B cell (primary cell): ENCODE measurements at regions not wholly inside any gene's neighbourhood (a gene's known extent, or its start where the extent isn't known, plus 50 kb on each side); places are given as distances from the start of the nearest gene placed in this dataset.

ENCODE experiments used
- ATAC-seq: fragments of 200-7000 bp; cut with Tn5 transposase; one replicate; pipeline ENCODE4 v1.10.0; 2021; ENCODE audit warnings: low read depth, mild to moderate bottlenecking, moderate number of reproducible peaks, moderate library complexity
- CTCF ChIA-PET: fragments of 350-600 bp; sonication (Branson Sonifier 250); formaldehyde crosslinking; loops from one replicate; lab custom pipeline; 2021; ENCODE audit warnings: antibody characterized with exemption, inconsistent platforms; lab: Charles Lee
- POLR2A ChIA-PET: fragments of 350-600 bp; sonication (Branson Sonifier 250); formaldehyde crosslinking; loops from one replicate; lab custom pipeline; 2021; ENCODE audit warnings: antibody characterized with exemption; lab: Charles Lee
- DNase-seq: peaks from one replicate; pipeline ENCODE4 v3.0.0; 2013
- H2AFZ ChIP-seq: 2 replicates; pipeline ENCODE4 v1.6.1; 2012; ENCODE audit warnings: mild to moderate bottlenecking, low read depth, low read length; ENCODE audit not compliant: insufficient read depth, poor library complexity, severe bottlenecking
- H3K27ac ChIP-seq, 2 donors: 1 replicate in 1 of 2; 2 replicates in 1 of 2; pipeline ENCODE4 v1.5.1; 2012 to 2013; ENCODE audit warnings: low read length in 2 of 2, mild to moderate bottlenecking in 2 of 2, moderate library complexity in 1 of 2
- H3K27me3 ChIP-seq, 4 experiments: fragments of 200-600 bp in 1 of 4; sonication (generic) in 1 of 4; replicated peaks in 1 of 4; 1 replicate in 2 of 4; 2 replicates in 2 of 4; pipeline versions ENCODE4 v1.6.1 to v1.7.0; 2013 to 2016; ENCODE audit warnings: low read length in 3 of 4, mild to moderate bottlenecking in 2 of 4, mixed read lengths in 1 of 4, moderate library complexity in 1 of 4; ENCODE audit not compliant: insufficient read depth in 4 of 4, control insufficient read depth in 3 of 4; ENCODE audit errors: control extremely low read depth in 1 of 4
- H3K36me3 ChIP-seq, 2 experiments: replicated peaks in 1 of 2; 1 replicate in 1 of 2; 2 replicates in 1 of 2; pipeline versions ENCODE4 v1.6.1 to v1.7.1; 2013; ENCODE audit warnings: low read length in 1 of 2; ENCODE audit not compliant: insufficient read depth in 2 of 2, control insufficient read depth in 1 of 2; ENCODE audit errors: control extremely low read depth in 1 of 2, extremely low read depth in 1 of 2
- H3K4me1 ChIP-seq, 2 donors: fragments of 200-600 bp in 1 of 2; sonication (generic) in 1 of 2; 1 replicate in 1 of 2; 2 replicates in 1 of 2; pipeline versions ENCODE4 v1.5.1 to v1.6.1; 2013 to 2017; ENCODE audit warnings: low read length in 2 of 2; ENCODE audit not compliant: control insufficient read depth in 2 of 2, insufficient read depth in 2 of 2
- H3K4me2 ChIP-seq: replicated peaks from 2 replicates; pipeline ENCODE3; 2012; ENCODE audit warnings: mild to moderate bottlenecking, low read depth, low read length; ENCODE audit not compliant: poor library complexity, severe bottlenecking
- H3K4me3 ChIP-seq, 5 experiments: fragments of 200-600 bp in 1 of 5; sonication (generic) in 1 of 5; 1 replicate in 3 of 5; 2 replicates in 2 of 5; pipeline versions ENCODE4 v1.5.1 to v1.7.0; 2011 to 2016; ENCODE audit warnings: low read length in 4 of 5, mild to moderate bottlenecking in 4 of 5, low read depth in 2 of 5, control low read depth in 1 of 5, moderate library complexity in 1 of 5; ENCODE audit not compliant: insufficient read depth in 1 of 5; ENCODE audit errors: control extremely low read depth in 1 of 5, extremely low read depth in 1 of 5
- H3K79me2 ChIP-seq: fragments of 200-600 bp; sonication (generic); one replicate; pipeline ENCODE4 v1.6.0; 2016; ENCODE audit warnings: low read length; ENCODE audit not compliant: control insufficient read depth, insufficient read depth
- H3K9ac ChIP-seq: fragments of 200-600 bp; sonication (generic); 2 replicates; pipeline ENCODE4 v1.6.1; 2017; ENCODE audit warnings: mild to moderate bottlenecking, low read length, moderate library complexity
- H3K9me3 ChIP-seq, 3 donors: one replicate each; pipeline versions ENCODE4 v1.6.1 to v1.7.1; 2013; ENCODE audit warnings: low read length in 2 of 3; ENCODE audit not compliant: control insufficient read depth in 2 of 3, insufficient read depth in 1 of 3; ENCODE audit errors: control extremely low read depth in 1 of 3
- H4K20me1 ChIP-seq: 2 replicates; pipeline ENCODE4 v1.6.0; 2012; ENCODE audit warnings: mild to moderate bottlenecking, low read length; ENCODE audit not compliant: insufficient read depth, control insufficient read depth, poor library complexity, severe bottlenecking
- H3K27ac Mint-ChIP-seq: one replicate; pipeline ENCODE4 v1.8.0; 2021; ENCODE audit warnings: mixed read lengths
- H3K27me3 Mint-ChIP-seq: one replicate; pipeline ENCODE4 v1.8.0; 2021; ENCODE audit warnings: mixed read lengths
- H3K4me1 Mint-ChIP-seq: one replicate; pipeline ENCODE4 v1.8.0; 2021; ENCODE audit warnings: mixed read lengths
- H3K4me3 Mint-ChIP-seq: one replicate; pipeline ENCODE4 v1.8.0; 2021; ENCODE audit warnings: mixed read lengths
- H3K9me3 Mint-ChIP-seq: one replicate; pipeline ENCODE4 v1.8.0; 2022; ENCODE audit warnings: mixed read lengths; ENCODE audit not compliant: insufficient read depth
- CTCF ChIP-seq: fragments of 200-600 bp; IDR thresholded peaks from one replicate; pipeline ENCODE4 v1.8.0; 2022; ENCODE audit warnings: antibody characterized with exemption, mild to moderate bottlenecking
- EZH2 ChIP-seq: IDR thresholded peaks from 2 replicates; pipeline ENCODE4 v1.6.1; 2012; ENCODE audit warnings: borderline replicate concordance, low read depth, mild to moderate bottlenecking, moderate library complexity, low read length; ENCODE audit not compliant: insufficient read depth, poor library complexity, severe bottlenecking
- WGBS: methylation state at CpG from one replicate; pipeline ENCODE4 v1.1.5; 2013; ENCODE audit warnings: missing lambda C conversion rate; ENCODE audit not compliant: insufficient coverage; 5-methylcytosine and 5-hydroxymethylcytosine counted together
- intact Hi-C: fragments of 100-400 bp; cut with micrococcal nuclease; formaldehyde crosslinking; loops from one replicate; pipeline ENCODE4 v1.10.0; 2022

- Histone ChIP-seq H3K79me2 (no peaks in the 10 kb centered on the region), H3K4me1 (no peaks in the 10 kb centered on the region), H3K9ac (no peak overlapping the region), H3K4me3 (no peak overlapping the region), H3K4me2 (no peak overlapping the region), H4K20me1 (no peaks in the 10 kb centered on the region), H2AFZ (no peak overlapping the region), H3K27ac (no peak overlapping the region), H3K36me3 (no peaks in the 10 kb centered on the region), H3K27me3 (peaks cover 0 to 18% (median 7%) of the 10 kb centered on the region in 4 experiments), H3K9me3 (peaks cover 0 to 8% (median 0%) of the 10 kb centered on the region in 3 donors)
- no peak for DNase-seq
- intact Hi-C loops, result no loop called here
- Mint-ChIP-seq H3K4me3 (no peak overlapping the region), H3K9me3 (no peaks in the 10 kb centered on the region), H3K4me1 (no peaks in the 10 kb centered on the region), H3K27me3 (peaks cover 14% of the 10 kb centered on the region), H3K27ac (no peak overlapping the region)
- CTCF ChIA-PET, result interaction anchor here (1.5 kb wide), 1 partner anchor 10 kb away, joined by 3 read pairs; no protein-coding TSS in a partner anchor
- POLR2A ChIA-PET, result no interaction called here
- 68% methylated on average over 3 of the region's 6 CpGs for WGBS
- no peak for ATAC-seq
- TF ChIP-seq CTCF, result no peak
- TF ChIP-seq EZH2, result no peak
Measured at GRCh38 chr13:31050486-31051400, 111.0 kb downstream of the HSPH1 start.

GRCh38 chr13:31049833-31050232 lies 111.9 kb downstream of the HSPH1 start:
- no peak for ATAC-seq
- Histone ChIP-seq H3K4me3 (no peak overlapping the region), H3K9me3 (peaks cover 0 to 3% (median 0%) of the 10 kb centered on the region in 3 donors), H3K27ac (no peak overlapping the region), H3K9ac (no peak overlapping the region), H3K4me1 (no peaks in the 10 kb centered on the region), H2AFZ (no peak overlapping the region), H3K36me3 (no peaks in the 10 kb centered on the region), H4K20me1 (no peaks in the 10 kb centered on the region), H3K4me2 (no peak overlapping the region), H3K79me2 (no peaks in the 10 kb centered on the region), H3K27me3 (peaks cover 0 to 23% (median 8%) of the 10 kb centered on the region in 4 experiments)
- intact Hi-C loops, result no loop called here
- no peaks in the 10 kb centered on the region for H3K4me1 Mint-ChIP-seq
- no peak overlapping the region for H3K27ac Mint-ChIP-seq
- no peak for DNase-seq
- H3K27me3 Mint-ChIP-seq, result peaks cover 16% of the 10 kb centered on the region
- POLR2A ChIA-PET, result no interaction called here
- H3K9me3 Mint-ChIP-seq, result no peaks in the 10 kb centered on the region
- CTCF ChIA-PET, result interaction anchor here (0.9 to 1.5 kb wide), 3 partner anchors 9 to 918 kb away, joined by 3 read pairs; no protein-coding TSS in a partner anchor
- TF ChIP-seq EZH2 (no peak), CTCF (no peak)
- WGBS, result 86% methylated on average over 4 of the region's 6 CpGs
- H3K4me3 Mint-ChIP-seq, result no peak overlapping the region
